ENCODE measurements at regions not wholly inside any gene's neighbourhood (a gene's known extent, or its start where the extent isn't known, plus 50 kb on each side); places are given as distances from the start of the nearest gene placed in this dataset.

DNA sequence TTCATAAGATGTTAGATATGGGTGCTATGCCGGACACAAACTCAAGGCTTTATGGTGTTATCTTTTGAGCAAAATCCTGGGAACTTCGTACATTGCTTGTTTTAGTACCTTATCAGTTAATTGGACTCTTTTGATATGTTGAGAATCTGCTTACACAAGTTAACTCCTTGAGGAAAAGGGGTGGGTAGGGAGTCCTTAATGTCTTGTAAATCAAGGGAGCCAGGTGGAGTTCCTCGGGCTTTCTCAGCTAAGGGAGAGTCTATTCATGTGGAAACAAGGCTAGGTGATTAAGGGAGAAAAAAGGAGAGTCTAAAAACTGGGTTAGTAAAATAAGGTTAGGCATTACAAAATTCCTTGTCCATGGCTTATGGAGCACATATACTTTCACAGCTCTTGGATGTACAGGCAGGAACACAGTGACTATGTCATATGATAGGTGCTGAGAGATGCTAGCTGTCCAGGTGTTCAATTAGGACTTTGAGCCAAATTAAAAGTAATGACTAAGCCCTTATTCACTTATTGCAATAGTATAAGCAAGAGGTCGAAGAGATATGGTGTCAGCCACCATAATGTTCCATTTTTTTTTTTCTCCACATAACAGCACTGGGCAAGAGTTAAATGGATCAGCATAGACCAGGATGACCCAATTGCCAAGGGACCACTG lies 59.5 kb upstream of the DYNAP start:
- TF ChIP-seq BHLHE40 (IDR thresholded peaks at IDR 0.05; ENCODE audit: low read depth, low read length) (no peak), RCOR1 (IDR thresholded peaks at IDR 0.05; ENCODE audit: low read depth, low read length) (no peak)
- TF ChIP-seq, protein P1, sequence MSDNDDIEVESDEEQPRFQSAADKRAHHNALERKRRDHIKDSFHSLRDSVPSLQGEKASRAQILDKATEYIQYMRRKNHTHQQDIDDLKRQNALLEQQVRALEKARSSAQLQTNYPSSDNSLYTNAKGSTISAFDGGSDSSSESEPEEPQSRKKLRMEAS (IDR thresholded peaks at IDR 0.05) = no peak
